SK-N-SH treated with all-trans-retinoic acid at 6 μM for 48 hours (cell line): ENCODE measurements at regions not wholly inside any gene's neighbourhood (a gene's known extent, or its start where the extent isn't known, plus 50 kb on each side); places are given as distances from the start of the nearest gene placed in this dataset.

ENCODE experiments used
- ATAC-seq: fragments of 200-7000 bp; cut with Tn5 transposase; 3 replicates; pipeline ENCODE4 v1.9.1; 2020; ENCODE audit warnings: mild to moderate bottlenecking, moderate library complexity
- ARNTL ChIP-seq: fragments of 450-650 bp; formaldehyde crosslinking; IDR thresholded peaks from 2 replicates; pipeline ENCODE4 v1.5.0; 2020; ENCODE audit warnings: low read depth, mild to moderate bottlenecking, moderate library complexity, borderline replicate concordance
- BACH2 ChIP-seq: fragments of 250-450 bp; sonication (Bioruptor Pico); IDR thresholded peaks from 2 replicates; pipeline ENCODE4 v1.9.0; 2021; ENCODE audit warnings: mild to moderate bottlenecking, borderline replicate concordance
- CREB5 ChIP-seq: fragments of 250-450 bp; sonication (Bioruptor Pico); IDR thresholded peaks from 2 replicates; pipeline ENCODE4 v1.5.1; 2020; ENCODE audit warnings: low read depth, mild to moderate bottlenecking, moderate library complexity
- CSDC2 ChIP-seq: fragments of 250-450 bp; sonication (Bioruptor Pico); IDR thresholded peaks from 2 replicates; pipeline ENCODE4 v1.5.0; 2020; ENCODE audit warnings: mild to moderate bottlenecking, moderate library complexity
- CSRNP3 ChIP-seq: fragments of 250-450 bp; sonication (Bioruptor Pico); IDR thresholded peaks from 2 replicates; pipeline ENCODE4 v1.5.1; 2021; ENCODE audit warnings: mild to moderate bottlenecking, moderate library complexity
- GLIS3 ChIP-seq: fragments of 250-450 bp; sonication (Bioruptor Pico); IDR thresholded peaks from 2 replicates; pipeline ENCODE4 v1.5.0; 2020; ENCODE audit warnings: mild to moderate bottlenecking, moderate library complexity
- ISL1 ChIP-seq: fragments of 250-450 bp; sonication (Bioruptor Pico); IDR thresholded peaks from 2 replicates; pipeline ENCODE4 v2.1.2; 2022; ENCODE audit warnings: mild to moderate bottlenecking, moderate library complexity
- OSR1 ChIP-seq: fragments of 250-450 bp; sonication (Bioruptor Pico); IDR thresholded peaks from 2 replicates; pipeline ENCODE4 v1.8.0; 2022; ENCODE audit warnings: moderate library complexity, mild to moderate bottlenecking, inconsistent platforms
- PATZ1 ChIP-seq: fragments of 250-450 bp; sonication (Bioruptor Pico); IDR thresholded peaks from 2 replicates; pipeline ENCODE4 v1.8.0; 2020; ENCODE audit warnings: mild to moderate bottlenecking, moderate library complexity, borderline replicate concordance
- POU6F1 ChIP-seq: fragments of 250-450 bp; sonication (Bioruptor Pico); IDR thresholded peaks from 2 replicates; pipeline ENCODE4 v1.8.0; 2021; ENCODE audit warnings: low read depth, mild to moderate bottlenecking, moderate library complexity, borderline replicate concordance
- PPARA ChIP-seq: fragments of 250-450 bp; sonication (Bioruptor Pico); IDR thresholded peaks from 2 replicates; pipeline ENCODE4 v1.5.0; 2020; ENCODE audit warnings: mild to moderate bottlenecking, borderline replicate concordance
- RARB ChIP-seq: fragments of 250-450 bp; sonication (Bioruptor Pico); IDR thresholded peaks from 2 replicates; pipeline ENCODE4 v1.8.0; 2021; ENCODE audit warnings: mild to moderate bottlenecking, moderate library complexity
- SNAI2 ChIP-seq: fragments of 250-450 bp; sonication (Bioruptor Pico); IDR thresholded peaks from 2 replicates; pipeline ENCODE4 v1.5.0; 2020; ENCODE audit warnings: mild to moderate bottlenecking, moderate library complexity
- TCF4 ChIP-seq: fragments of 250-450 bp; sonication (Bioruptor Pico); IDR thresholded peaks from 2 replicates; pipeline ENCODE4 v1.8.0; 2021; ENCODE audit warnings: mild to moderate bottlenecking, moderate library complexity, borderline replicate concordance
- TSHZ2 ChIP-seq: fragments of 250-450 bp; sonication (Bioruptor Pico); IDR thresholded peaks from 2 replicates; pipeline ENCODE4 v1.5.0; 2020; ENCODE audit warnings: mild to moderate bottlenecking, moderate library complexity
- ZFP3 ChIP-seq: fragments of 250-450 bp; sonication (Bioruptor Pico); IDR thresholded peaks from 2 replicates; pipeline ENCODE4 v1.5.0; 2020; ENCODE audit warnings: mild to moderate bottlenecking, moderate library complexity
- ZFP30 ChIP-seq: fragments of 450-650 bp; formaldehyde crosslinking; IDR thresholded peaks from 2 replicates; pipeline ENCODE4 v1.5.0; 2022; ENCODE audit warnings: mild to moderate bottlenecking, moderate library complexity
- ZNF565 ChIP-seq: fragments of 450-650 bp; formaldehyde crosslinking; conservative IDR thresholded peaks from 2 replicates; pipeline ENCODE4 v1.5.0; 2020; ENCODE audit warnings: low read depth, mild to moderate bottlenecking, moderate library complexity
- ZNF70 ChIP-seq: fragments of 450-650 bp; formaldehyde crosslinking; IDR thresholded peaks from 2 replicates; pipeline ENCODE4 v1.5.0; 2020; ENCODE audit warnings: mild to moderate bottlenecking, moderate library complexity

GRCh38 chr1:47563201-47563600 is 125.4 kb downstream of the FOXD2 start:
- no peak for ATAC-seq
- TF ChIP-seq ZNF565 (CRISPR knock-in tag), result no peak
- TF ChIP-seq ZNF70 (CRISPR knock-in tag), result no peak
- TF ChIP-seq ISL1 (CRISPR knock-in tag), result no peak
- no peak for TF ChIP-seq BACH2 (CRISPR knock-in tag)
- no peak for TF ChIP-seq RARB (CRISPR knock-in tag)
- no peak for TF ChIP-seq CSRNP3
- TF ChIP-seq, all 23 proteins: peak for 0

- TF ChIP-seq PATZ1 (CRISPR knock-in tag), result no peak
- no peak for ATAC-seq
Observed at GRCh38 chr1:47564570-47564969, 126.7 kb downstream of the FOXD2 start.

GRCh38 chr1:47565092-47565491 is 127.2 kb downstream of the FOXD2 start:
- no peak for TF ChIP-seq TCF4 (CRISPR knock-in tag)
- TF ChIP-seq CSDC2 (CRISPR knock-in tag), result no peak
- TF ChIP-seq TSHZ2 (CRISPR knock-in tag), result no peak
- TF ChIP-seq ZFP30 (CRISPR knock-in tag), result no peak
- no peak for TF ChIP-seq ZFP3 (CRISPR knock-in tag)
- no peak for TF ChIP-seq OSR1 (CRISPR knock-in tag)
- no peak for TF ChIP-seq POU6F1
- TF ChIP-seq PPARA (CRISPR knock-in tag), result no peak
- no peak for TF ChIP-seq ZNF70 (CRISPR knock-in tag)
- TF ChIP-seq RARB (CRISPR knock-in tag), result no peak
- TF ChIP-seq CSRNP3, result no peak
- no peak for TF ChIP-seq ZNF565 (CRISPR knock-in tag)
- no peak for TF ChIP-seq CREB5 (CRISPR knock-in tag)
- TF ChIP-seq ARNTL (CRISPR knock-in tag), result no peak
- TF ChIP-seq ISL1 (CRISPR knock-in tag), result no peak
- no peak for TF ChIP-seq SNAI2 (CRISPR knock-in tag)
- TF ChIP-seq GLIS3 (CRISPR knock-in tag), result no peak
- TF ChIP-seq PATZ1 (CRISPR knock-in tag), result no peak

More at GRCh38 chr1:47565092-47565491, 127.2 kb downstream of the FOXD2 start:
- no peak for ATAC-seq
